ENCODE measurements at regions not wholly inside any gene's neighbourhood (a gene's known extent, or its start where the extent isn't known, plus 50 kb on each side); places are given as distances from the start of the nearest gene placed in this dataset.

DNA sequence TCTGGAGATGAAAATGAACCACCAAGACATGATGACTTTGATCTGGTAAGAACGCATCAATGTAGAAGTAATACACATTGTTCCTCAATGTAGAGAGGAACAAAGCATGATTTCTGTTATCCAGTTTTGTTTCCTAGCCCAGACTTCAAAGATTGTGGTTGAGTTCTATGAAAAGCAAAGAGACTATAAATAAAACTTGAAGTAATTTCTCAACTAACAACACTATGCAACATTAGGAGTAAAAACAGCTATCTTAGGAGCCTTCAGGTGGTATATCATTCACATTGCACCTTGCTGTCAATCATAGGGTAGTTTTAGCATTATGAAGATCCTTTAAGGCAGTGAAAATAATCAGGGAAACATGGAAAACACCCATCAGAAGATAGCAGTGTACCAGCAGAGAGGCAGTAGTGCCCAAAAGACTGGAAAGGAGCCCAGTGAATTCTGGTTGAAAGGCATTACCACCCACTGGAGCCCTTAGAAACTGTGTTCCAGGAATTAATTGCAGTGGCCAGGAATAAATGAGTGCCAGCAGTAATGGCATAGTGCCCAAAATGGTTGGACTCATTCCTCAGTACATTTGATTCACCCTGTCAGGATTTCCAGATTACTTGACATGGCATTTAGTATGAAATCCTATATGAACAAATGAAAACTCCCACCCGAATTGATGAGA is 300.7 kb upstream of the CXXC4 start (continued):
- TF ChIP-seq ZNF462 (CRISPR knock-in tag; IDR thresholded peaks at IDR 0.05) = no peak
- TF ChIP-seq, protein P1, sequence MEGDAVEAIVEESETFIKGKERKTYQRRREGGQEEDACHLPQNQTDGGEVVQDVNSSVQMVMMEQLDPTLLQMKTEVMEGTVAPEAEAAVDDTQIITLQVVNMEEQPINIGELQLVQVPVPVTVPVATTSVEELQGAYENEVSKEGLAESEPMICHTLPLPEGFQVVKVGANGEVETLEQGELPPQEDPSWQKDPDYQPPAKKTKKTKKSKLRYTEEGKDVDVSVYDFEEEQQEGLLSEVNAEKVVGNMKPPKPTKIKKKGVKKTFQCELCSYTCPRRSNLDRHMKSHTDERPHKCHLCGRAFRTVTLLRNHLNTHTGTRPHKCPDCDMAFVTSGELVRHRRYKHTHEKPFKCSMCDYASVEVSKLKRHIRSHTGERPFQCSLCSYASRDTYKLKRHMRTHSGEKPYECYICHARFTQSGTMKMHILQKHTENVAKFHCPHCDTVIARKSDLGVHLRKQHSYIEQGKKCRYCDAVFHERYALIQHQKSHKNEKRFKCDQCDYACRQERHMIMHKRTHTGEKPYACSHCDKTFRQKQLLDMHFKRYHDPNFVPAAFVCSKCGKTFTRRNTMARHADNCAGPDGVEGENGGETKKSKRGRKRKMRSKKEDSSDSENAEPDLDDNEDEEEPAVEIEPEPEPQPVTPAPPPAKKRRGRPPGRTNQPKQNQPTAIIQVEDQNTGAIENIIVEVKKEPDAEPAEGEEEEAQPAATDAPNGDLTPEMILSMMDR (conservative IDR thresholded peaks at IDR 0.05; ENCODE audit: low read depth in 2 of 2) = no peak

- Mint-ChIP-seq H3K27ac (no peak overlapping the region), H3K27me3 (ENCODE audit: insufficient read depth, low read depth, poor library complexity) (no peaks in the 10 kb centered on the region)
Measured at GRCh38 chr4:104811727-104812126, 317.0 kb upstream of the CXXC4 start.

More at GRCh38 chr4:104811727-104812126, 317.0 kb upstream of the CXXC4 start:
- Histone ChIP-seq H3K27ac (ENCODE audit: low read depth) (no peak overlapping the region), H4K20me1 (replicated peaks; ENCODE audit: insufficient read depth) (no peaks in the 10 kb centered on the region), H3K4me1 (ENCODE audit: insufficient read depth) (no peaks in the 10 kb centered on the region), H3K27me3 (ENCODE audit: insufficient read depth) (no peaks in the 10 kb centered on the region), H3K4me2 (no peak overlapping the region), H2AFZ (no peak overlapping the region), H3K36me3 (ENCODE audit: insufficient read depth) (no peaks in the 10 kb centered on the region), H3K9me2 (ENCODE audit: insufficient read depth) (no peaks in the 10 kb centered on the region), H3F3A (replicated peaks; ENCODE audit: low read depth) (no peaks in the 10 kb centered on the region), H3K4me3 (no peak overlapping the region), H3K79me2 (replicated peaks; ENCODE audit: insufficient read depth) (no peaks in the 10 kb centered on the region)
- no peaks in the 10 kb centered on the region; the same call in 2 of the 3 replicates for H3K36me3 Mint-ChIP-seq (ENCODE audit: low read depth)
- TF ChIP-seq JUNB (IDR thresholded peaks at IDR 0.05; ENCODE audit: unreplicated experiment) (no peak), REST (IDR thresholded peaks at IDR 0.05; ENCODE audit: unreplicated experiment) (no peak)
- TF ChIP-seq, protein P1 (conservative IDR thresholded peaks at IDR 0.05; ENCODE audit: low read depth in 2 of 2) = peak; percentile 26 to 55
- H3K4me3 Mint-ChIP-seq = no peak overlapping the region
- peak; percentile 25 for DNase-seq (ENCODE audit: low spot score)
- no peaks in the 10 kb centered on the region for H3K4me1 Mint-ChIP-seq
- peak; percentile 32; the same call in 2 of the 3 replicates for ATAC-seq
- H3K9me3 Mint-ChIP-seq = peaks cover 8% of the 10 kb centered on the region; the same call in 2 of the 3 replicates
